ENCODE measurements at regions not wholly inside any gene's neighbourhood (a gene's known extent, or its start where the extent isn't known, plus 50 kb on each side); places are given as distances from the start of the nearest gene placed in this dataset.
"Not testable (repeated sequence)": the region's sequence is repeated elsewhere in the genome, so short reads cannot be mapped to it uniquely, and the experiment has no call there.

DNA sequence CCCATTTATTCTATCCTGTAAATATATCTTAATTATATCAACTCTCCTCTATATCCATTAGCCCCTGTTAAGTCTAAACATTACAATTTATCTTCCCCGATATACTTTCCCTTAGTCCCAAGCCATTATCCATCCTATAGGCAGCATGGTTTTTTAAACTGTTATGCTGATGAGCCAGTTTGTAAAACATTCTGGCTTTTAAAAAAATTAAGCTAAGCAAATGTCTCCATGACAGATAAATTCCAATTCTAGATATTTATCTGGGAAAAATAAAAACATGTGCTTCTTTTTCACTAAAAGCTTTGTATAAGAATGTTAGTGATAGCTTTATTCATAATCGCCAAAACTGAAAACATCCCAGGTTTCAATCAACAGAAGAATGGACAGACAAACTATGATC lies 183.2 kb upstream of the GNAI1 start:
- DNase-seq, result no peak

DNA sequence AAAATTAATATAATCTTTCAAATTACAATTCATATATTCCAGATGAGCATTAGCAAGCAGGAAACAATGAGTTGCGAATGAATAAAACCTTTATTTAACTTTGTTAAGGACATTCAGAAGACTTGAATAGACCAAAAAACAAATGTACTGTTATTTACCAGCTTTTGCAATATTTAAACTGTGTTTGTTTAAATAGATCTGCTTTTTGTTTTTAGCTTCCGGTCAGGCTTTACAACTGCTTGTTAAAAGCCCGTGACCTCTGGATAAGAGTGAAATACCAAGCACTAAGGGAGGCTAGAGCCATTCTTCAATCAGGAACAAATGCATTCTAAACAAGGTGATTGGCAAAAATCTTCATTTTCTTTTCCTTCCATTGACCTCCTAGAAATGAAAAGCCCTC lies 184.9 kb upstream of the GNAI1 start:
- DNase-seq, result no peak

DNA sequence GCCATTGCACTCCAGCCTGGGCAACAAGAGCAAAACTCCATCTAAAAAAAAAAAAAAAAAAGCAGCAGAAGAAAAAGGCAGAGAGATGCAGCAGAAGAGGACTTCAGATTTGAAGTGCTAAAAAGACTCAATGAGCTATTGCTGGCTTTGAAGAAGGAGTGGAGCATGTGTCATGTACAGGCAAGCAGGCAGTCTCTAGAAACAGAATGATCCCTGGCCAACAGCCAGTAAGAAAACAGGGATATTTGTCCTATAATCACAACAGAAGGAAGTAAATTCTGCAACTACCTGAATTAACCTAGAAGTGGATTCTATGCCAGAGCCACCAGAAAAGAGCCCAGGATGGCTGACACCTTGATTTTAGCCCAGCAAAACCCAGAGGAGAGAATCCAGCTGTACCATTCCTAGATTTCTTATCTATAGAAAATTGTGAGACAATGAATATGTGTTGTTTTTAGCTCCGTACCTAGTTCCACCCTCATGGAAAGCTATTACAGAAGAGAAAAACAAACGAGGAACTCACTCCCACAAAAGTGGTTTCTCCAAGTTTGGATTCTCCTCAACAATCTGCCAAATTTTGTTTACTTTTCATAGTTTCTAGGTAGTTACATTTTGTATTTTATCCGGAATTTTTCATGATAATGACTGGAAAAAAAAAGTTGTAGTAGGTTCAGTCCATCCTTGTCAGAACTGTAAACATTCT lies 198.2 kb upstream of the GNAI1 start:
- no peak for DNase-seq

DNA sequence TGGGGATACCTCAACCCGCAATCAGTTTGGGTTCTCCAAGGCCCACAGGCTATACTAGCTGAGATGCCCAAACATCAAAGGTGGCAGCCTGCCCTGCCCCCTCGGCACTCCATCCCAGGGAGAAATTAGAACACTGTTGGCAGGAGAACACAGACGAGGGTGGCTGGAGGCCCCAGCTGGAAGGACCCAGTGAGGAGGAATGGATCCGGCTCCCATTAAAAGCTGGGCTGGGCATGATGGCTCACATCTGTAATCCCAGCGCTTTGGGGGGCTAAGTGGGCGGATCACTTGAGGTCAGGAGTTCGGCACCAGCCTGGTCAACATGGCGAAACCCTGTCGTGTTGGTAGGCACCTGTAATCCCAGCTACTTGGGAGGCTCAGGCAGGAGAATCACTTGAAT lies 199.9 kb upstream of the GNAI1 start:
- no peak for DNase-seq

DNA sequence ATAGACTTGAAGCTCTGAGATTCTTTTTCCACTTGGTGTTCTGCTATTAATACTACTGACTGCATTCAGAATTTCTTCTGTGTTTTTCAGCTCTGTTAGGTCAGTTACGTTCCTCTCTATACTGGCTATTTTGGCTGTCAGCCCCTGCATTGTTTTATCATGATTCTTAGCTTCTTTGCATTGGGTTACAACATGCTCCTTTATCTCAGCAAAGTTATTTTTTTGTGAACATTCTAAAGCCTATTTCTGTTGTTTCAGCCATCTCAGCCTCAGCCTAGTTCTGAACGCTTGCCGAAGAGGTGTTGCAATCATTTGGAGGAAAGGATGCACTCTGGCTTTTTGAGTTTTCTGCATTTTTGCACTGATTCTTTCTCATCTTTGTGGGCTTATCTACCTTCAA lies 201.5 kb upstream of the GNAI1 start:
- no peak for DNase-seq

DNA sequence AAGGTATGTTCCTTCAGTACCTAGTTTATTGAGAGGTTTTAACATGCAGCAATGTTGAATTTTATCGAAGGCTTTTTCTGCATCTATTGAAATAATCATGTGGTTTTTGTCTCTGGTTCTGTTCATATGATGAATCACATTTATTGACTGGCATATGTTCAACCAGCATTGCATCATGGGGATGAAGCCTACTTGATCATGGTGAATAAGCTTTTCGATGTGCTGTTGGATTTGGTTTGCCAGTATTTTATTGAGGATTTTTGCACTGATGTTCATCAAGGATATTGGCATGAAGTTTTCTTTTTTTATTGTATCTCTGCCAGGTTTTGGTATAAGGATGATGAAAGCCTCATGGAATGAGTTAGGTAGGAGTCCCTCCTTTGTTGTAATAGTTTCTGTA lies 204.0 kb upstream of the GNAI1 start:
- no peak for DNase-seq

DNA sequence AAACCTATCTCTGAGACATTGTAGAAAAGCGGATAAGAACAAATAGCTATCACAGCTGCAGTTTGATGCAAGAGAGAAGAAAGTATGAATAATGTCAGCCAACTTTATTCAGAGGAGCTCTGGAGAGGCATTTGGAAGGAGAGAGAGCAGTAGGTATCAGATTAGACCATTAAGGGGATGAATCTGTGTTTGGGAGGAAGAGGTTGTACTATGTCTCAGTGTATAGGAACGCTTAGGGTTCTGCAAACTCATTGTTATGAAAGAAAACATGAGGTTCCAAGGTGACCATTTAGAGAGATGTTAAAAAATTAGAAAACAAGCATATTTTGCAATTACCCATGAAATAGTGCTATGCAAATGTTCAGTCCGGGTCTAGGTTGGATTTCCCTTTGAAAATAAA lies 207.5 kb upstream of the GNAI1 start:
- no peak for DNase-seq

DNA sequence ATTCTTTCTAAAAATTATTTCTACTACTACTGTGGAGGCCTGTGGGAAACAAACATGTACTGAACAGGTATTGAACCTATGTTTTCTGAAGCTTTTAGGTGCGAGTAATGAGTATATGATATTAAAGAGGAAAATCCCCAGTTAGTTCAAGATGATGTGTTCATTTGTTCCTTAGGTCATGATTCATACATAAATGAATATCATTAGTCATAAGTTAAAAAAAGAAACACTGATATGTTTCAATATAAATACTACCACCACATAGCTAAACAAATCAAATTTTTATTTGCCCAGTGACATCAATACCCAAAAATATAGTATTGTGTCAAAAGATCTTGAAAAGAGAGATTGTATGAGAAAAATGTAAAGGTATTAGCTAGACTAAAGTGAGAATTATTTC lies 210.7 kb upstream of the GNAI1 start:
- DNase-seq, result no peak

DNA sequence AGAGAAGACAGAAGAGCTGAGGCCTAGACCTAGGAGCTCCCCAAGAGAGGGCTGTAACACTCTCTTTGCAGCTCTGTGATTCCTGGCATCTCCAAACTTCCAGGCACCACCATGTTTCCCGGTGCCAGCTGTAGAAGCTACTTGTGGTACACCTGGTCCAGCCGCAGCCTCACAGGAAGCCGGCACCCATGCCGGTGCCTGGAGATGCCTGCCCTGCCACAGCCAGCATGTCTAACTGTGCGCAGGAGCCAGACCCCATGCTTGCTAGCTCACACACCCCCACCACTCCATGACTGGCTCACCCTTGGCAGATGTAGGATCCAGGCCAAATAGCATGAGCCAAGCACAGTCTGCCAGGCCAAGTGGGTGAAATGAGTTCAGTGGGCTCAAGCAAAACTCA lies 211.7 kb upstream of the GNAI1 start:
- DNase-seq, result no peak

DNA sequence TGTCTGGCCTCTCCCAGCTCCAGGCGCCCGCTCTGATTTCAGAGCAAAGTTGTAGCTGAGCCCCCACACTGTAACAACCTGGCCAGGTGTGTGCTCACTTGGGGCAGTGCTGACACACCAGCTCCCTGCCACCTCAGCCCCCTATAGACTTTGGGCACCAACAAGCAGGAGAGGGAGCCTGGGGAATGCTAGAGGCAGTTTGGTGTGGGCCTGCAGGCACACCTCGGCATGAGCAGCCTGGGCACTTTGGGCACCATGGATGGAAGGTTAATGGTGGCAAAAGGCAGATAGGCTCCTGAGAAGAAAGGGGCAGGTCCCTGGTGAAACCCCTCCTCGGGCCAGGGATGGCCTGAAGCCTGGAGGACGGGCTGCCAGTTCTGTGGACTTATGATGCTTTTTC lies 212.7 kb upstream of the GNAI1 start:
- no peak for DNase-seq

DNA sequence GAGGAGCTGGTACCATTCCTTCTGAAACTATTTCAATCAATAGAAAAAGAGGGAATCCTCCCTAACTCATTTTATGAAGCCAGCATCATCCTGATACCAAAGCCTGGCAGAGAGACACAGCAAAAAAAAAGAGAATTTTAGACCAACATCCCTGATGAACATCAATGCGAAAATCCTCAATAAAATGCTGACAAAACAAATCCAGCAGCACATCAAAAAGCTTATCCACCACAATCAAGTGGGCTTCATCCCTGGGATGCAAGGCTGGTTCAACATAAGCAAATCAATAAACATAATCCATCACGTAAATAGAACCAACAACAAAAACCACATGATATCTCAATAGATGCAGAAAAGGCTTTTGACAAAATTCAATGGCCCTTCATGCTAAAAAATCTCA lies 216.0 kb upstream of the GNAI1 start:
- not testable (repeated sequence) for DNase-seq

DNA sequence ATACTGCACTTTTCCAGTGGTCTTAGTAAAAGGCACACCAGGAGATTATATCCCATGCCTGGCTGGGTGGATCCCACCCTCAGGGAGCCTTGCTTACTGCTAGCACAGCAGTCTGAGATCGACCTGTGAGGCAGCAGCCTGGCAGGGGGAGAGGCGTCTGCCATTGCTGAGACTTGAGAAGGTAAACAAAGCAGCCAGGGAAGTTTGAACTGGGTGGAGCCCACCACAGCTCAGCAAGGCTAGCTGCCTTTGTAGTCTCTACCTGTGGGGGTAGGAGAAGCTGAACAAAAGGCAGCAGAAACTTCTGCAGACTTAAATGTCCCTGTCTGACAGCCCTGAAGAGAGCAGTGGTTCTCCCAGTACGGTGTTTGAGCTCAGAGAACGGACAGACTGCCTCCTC lies 219.3 kb upstream of the GNAI1 start:
- peak; percentile 13 for DNase-seq

DNA sequence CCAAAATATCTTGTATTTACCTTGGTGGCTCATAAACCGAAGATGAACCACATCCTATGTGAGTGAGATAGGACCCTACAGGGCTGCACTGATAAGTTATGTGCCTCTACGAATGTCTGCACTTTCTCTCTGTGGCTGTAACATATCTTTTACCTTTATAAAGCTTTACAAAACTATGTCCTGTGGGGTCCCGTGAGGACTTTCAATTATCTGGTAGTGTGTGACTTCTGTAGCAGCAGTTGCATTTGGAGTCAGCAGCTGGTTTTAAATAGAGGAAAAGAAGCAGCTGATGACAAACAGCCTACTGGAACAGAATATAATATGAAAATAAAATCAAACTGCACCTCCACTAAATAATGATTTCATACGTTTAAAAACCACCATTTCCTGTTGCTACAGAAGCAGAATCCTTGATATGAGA lies 222.4 kb upstream of the GNAI1 start:
- DNase-seq, result no peak

DNA sequence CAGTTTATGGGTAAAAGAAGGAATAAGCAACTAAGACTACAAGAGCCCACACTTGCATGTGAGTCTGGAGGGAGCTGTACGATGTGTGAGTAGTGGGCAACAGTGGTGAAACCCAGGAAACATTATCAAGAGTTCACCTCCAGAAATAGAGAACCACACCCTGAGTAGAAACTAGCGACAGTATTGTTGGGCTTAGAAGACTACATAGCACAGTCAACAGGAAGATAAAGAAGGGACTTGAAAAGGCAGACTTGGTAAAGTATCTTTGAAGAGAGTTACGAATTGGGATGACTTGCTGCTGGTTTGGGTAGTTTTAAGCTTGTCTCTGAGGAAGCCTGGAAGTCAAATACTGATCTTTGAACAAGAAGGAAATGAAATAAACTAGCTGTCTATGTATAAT lies 223.2 kb upstream of the GNAI1 start:
- DNase-seq, result no peak

DNA sequence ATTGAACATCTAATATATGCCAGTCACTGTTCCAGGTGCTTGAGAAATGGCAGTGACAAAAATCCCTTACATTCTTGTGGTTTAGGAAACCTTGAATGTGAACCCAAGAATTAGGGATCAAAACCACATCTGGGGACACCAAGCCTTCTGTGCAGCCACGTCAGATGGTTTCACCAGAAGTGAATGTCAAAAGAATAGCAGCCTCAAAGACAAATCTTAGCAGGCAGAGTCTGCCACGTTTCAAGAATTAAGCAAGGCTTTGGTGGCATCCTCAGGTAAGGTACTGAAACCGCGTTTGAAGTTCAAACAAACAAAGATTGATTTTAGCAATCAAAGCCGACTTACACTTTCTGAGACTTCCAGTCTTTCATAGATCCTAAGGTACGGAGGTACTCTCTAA lies 225.5 kb upstream of the GNAI1 start:
- no peak for DNase-seq

DNA sequence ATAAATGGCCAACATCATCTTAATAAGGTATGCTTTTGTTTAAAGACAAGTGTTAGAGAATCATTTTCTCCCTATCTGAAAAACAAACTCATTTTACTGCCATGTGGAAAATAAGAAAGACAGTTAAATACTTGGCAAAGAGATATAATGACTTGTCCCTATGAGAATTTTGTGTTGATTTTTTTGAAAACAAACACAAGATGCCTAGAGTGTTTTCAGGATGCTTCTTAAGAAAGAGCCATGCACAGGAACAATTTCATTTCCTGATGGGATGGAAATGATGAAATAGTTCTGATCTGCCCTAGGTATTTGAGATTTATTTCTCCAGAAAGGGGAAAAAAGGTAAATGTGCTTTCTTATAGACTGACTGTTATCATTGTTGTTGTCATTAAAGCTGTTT lies 237.5 kb upstream of the GNAI1 start:
- DNase-seq, result no peak

DNA sequence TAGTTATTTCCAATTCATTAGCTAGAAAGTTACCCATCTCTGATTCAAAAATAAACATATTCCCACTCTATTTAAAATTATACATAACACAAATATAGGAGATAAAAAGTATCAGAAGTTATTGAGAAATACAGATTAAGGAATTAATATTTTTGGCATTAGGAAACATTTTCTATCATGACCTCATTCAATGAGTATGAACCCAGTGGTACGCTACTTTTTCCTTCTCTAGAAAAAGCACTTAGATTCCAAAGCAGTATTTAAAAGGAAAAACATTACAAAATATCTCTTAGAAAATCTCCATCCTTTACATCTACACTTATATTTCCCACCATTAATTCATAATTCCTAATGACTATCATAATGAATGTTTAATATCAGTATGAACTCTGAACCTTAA lies 240.6 kb upstream of the GNAI1 start:
- no peak for DNase-seq

DNA sequence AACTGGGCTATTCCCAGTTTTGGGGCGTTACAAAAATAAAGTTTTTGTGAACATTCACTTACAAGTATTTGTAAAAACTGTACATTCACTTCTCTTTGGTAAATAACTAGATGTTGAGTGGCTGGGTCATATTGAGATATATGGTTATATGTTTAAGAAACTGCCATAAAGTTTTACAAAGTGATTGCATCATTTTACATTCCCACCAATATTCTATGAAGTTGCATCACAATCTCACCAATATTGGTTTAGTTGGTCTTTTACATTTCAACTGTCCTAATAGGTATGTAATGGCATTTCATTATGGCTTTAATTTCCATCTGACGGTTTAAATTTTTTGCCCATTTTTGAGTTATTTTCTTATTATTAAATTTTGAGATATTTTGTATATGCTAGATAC lies 251.7 kb upstream of the GNAI1 start:
- no peak for DNase-seq

DNA sequence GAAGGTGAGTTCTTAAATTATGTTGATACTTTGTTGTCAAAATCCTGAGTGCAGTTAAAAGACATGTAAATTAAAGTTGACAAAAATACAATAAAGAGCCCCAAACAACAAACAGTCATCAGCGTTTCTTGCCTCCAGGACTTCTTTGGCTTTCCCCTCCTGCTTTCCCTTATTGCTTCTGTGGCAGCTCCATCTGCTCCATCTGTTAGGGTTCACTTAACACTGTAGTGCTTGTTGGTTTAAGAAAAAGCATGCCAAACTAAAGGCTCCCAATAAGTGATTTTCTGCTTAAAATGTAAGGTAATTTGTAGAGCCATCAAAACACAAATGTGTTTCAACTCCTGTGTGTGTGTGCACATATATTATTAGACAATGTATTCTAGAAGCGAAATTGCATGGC lies 254.3 kb upstream of the GNAI1 start:
- DNase-seq, result no peak

DNA sequence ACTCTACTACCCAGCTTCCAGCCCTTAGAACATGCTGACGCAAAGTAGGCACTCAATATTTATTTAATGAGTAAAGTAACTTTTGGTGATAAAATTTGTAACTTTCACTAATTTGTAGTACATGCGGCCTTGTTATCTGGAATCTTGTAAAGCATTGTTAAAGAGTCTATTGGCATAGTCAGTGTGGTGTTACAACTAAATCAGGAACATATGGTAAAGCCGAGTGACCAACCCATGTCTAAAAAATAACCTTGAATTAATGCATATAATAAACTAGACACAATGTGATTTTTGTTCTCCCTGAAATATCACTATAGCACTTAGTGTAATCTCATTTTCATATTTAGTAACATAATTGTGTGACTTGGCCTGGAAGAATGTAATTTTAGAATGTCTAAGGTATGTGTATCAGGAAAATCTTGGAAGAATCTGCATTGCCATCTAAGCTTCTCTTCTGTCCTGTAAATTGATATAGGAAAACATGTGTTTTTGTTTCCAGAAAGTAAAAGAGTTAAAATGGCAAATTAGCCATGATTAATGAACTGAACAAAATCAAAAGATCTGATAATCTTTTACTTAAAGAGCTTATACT lies 256.7 kb upstream of the GNAI1 start:
- DNase-seq, result no peak

DNA sequence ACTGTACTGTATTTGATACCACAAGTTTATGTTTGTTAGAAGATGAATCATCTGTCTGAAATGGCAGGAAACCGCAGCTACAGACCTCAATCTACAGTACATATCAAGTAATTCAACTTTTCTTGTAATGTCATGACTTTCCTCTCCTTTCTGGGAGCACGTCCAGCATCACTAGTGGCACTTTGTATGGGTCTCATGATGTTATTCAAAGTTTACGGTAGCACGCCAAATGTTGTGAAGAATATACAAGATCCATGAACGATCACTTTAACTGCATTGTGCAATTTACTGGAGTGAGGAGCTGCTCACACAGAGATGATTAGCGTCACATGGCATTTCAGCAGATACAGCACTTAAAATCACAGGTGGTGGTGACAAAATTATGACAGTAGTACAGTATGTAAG lies 257.8 kb upstream of the GNAI1 start:
- no peak for DNase-seq

DNA sequence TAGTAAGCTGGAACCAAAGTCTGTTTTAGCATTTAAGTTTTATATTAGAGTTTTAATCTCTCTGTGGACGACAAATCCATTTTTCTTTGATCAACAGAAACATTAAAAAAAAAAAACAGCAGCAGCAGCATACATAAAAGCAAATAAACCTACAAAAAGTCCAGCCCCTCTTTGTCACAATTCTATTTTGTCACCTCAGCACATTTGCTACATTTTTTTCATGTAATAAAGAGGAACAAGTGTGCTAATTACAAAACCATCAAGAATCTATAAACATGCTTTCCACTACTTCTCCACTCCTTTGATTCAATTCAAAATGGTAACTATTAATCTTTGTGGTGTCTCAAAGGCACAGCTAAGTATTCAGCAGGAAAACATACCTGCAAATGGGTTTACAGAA lies 259.8 kb upstream of the GNAI1 start:
- no peak for DNase-seq

DNA sequence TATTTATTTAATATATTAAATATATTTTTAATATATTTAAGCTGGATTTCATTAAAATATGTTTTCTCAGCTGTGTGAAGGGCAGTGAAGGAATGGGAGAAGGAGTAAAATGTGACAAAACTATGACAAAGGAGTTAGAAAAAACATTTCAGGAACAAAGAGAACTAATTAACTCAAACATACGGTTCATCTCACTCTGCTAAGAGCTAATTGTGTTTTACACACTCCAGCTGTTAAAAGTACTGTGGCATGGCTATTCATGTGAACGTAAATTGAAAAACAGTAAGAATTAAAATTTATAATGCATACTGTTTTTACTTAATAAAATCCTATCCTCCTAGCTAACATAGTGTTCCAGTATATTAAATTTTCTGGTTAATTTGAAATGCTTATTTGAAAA lies 262.5 kb upstream of the GNAI1 start:
- no peak for DNase-seq

DNA sequence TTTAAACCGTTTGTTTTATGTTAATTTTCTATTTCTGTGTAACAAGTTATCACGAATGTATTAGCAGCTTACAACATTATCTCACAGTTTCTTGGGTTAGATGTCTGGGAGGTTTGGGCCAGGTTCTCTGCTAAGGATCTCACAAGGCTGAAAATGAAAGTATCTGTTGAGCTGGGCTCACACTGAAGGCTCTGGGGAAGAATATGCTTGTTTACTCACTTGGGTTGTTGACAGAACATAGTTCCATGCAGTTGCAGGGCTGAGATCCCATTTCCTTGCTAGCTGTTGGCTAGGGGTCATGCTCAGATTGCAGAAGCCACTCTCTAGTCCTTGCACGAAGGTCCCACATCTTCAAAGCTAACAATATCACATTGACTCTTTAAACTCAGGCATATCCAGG lies 266.6 kb upstream of the GNAI1 start:
- no peak for DNase-seq

DNA sequence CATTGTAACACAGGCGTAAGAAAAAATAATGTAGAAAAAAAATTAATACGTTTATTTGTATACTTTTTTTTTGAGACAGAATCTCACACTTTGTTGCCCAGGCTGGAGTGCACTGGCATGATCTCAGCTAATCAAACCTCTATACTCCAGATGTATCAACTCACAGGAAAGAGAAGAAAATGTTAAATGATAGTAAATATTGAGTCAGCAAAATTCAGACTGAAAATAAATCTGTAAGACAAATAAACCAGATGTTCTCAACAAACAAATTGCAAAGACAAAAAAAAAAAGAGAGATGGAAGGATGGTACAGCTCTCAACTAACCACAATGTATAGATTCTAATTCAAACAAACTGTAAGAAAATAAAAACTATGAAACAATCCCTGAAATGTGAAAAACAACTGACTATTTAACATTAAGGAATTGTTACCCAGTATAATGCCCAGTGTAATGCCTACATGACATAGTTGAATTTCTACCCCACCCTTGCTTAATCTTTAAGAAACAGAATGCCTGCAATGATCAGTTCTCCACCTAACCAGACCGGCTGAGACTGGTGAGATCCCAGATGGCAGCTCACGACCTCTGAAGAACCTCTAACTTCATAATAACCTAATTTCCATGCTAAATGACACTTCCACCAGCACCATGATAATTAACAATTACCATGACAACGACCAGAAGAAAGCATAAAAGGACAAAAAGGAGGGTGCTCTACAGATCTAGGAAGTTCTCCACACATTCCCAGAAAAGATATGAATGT lies 272.0 kb upstream of the GNAI1 start:
- no peak for DNase-seq
